ENCODE measurements at regions not wholly inside any gene's neighbourhood (a gene's known extent, or its start where the extent isn't known, plus 50 kb on each side); places are given as distances from the start of the nearest gene placed in this dataset.

DNA sequence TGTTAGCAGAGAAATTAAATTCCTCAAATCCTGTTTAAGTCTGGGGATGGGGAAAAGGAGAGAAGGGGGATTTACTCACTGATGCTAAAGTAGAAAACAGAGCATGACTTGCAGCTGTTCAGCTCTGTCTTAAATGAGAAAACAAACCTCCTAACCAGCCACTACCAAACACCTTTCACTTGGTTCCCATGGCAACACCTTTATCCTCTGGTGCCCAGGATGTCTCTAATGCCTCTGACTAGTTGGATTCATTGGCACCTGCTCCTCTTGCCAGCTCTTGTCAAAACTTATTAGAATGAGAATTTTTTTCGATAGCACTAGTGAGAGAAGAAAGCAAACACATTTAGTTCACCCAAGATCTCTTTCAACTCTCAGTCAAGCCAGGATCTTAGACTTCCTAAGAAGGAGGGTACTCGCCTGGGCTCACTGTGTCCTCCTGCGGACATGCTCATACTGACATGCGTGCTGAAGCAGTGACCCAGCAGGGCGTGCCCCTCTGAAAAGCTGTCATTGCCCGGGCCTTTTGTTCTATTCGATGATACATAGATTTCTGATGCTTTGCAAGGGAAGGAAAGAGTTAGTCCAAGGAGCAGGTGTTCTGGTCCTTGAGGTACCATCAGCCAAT lies 656.0 kb upstream of the CELF4 start:
- 0 out of 2 replicates have a peak, but pooled peaks cover 4% of the 10 kb centered on the region for H3K9me3 ChIP-seq (ENCODE audit: insufficient read depth, low read length)
- no peak for TF ChIP-seq CTCF (IDR thresholded peaks at IDR 0.05; ENCODE audit: insufficient read depth, low read length, poor library complexity, severe bottlenecking)
- TF ChIP-seq EZH2phosphoT487 (conservative IDR thresholded peaks at IDR 0.05; ENCODE audit: low read length), result no peak
- H3K9ac ChIP-seq (ENCODE audit: low read length), result no peak overlapping the region
- no peaks in the 10 kb centered on the region for H3K79me2 ChIP-seq (ENCODE audit: insufficient read depth, low read length)
- no peak overlapping the region for H2AFZ ChIP-seq (ENCODE audit: low read depth, low read length, severe bottlenecking)
- no peak overlapping the region for H3K4me2 ChIP-seq (ENCODE audit: low read depth, low read length, poor library complexity, severe bottlenecking)
- H4K20me1 ChIP-seq (ENCODE audit: low read depth, low read length), result no peaks in the 10 kb centered on the region
- no peak overlapping the region for H3K4me3 ChIP-seq (ENCODE audit: insufficient read depth, low read length, poor library complexity, severe bottlenecking)
- H3K9me2 ChIP-seq (replicated peaks; ENCODE audit: insufficient read depth, low read length), result no peaks in the 10 kb centered on the region
- H3F3A ChIP-seq (ENCODE audit: insufficient read depth), result no peaks in the 10 kb centered on the region
- no peak overlapping the region for H3K27ac ChIP-seq (ENCODE audit: low read depth, low read length)
- H3K27me3 ChIP-seq (ENCODE audit: low read length), result no peaks in the 10 kb centered on the region
- no peaks in the 10 kb centered on the region for H3K36me3 ChIP-seq (ENCODE audit: low read length)

GRCh38 chr18:38198956-38199355 lies 633.4 kb upstream of the CELF4 start:
- no peak overlapping the region for H3K4me2 ChIP-seq (ENCODE audit: low read depth, low read length, poor library complexity, severe bottlenecking)
- no peak overlapping the region for H3K27ac ChIP-seq (ENCODE audit: low read depth, low read length)
- no peak overlapping the region for H2AFZ ChIP-seq (ENCODE audit: low read depth, low read length, severe bottlenecking)

GRCh38 chr18:38198526-38198925 lies 632.9 kb upstream of the CELF4 start:
- Histone ChIP-seq H3K36me3 (ENCODE audit: low read length) (no peaks in the 10 kb centered on the region), H3K4me2 (ENCODE audit: low read depth, low read length, poor library complexity, severe bottlenecking) (no peak overlapping the region), H3K27me3 (ENCODE audit: low read length) (no peaks in the 10 kb centered on the region), H3K79me2 (ENCODE audit: insufficient read depth, low read length) (no peaks in the 10 kb centered on the region), H3F3A (ENCODE audit: insufficient read depth) (no peaks in the 10 kb centered on the region), H4K20me1 (ENCODE audit: low read depth, low read length) (no peaks in the 10 kb centered on the region), H3K9ac (ENCODE audit: low read length) (no peak overlapping the region), H3K4me3 (ENCODE audit: insufficient read depth, low read length, poor library complexity, severe bottlenecking) (no peak overlapping the region), H2AFZ (ENCODE audit: low read depth, low read length, severe bottlenecking) (no peak overlapping the region), H3K9me2 (replicated peaks; ENCODE audit: insufficient read depth, low read length) (no peaks in the 10 kb centered on the region), H3K9me3 (ENCODE audit: insufficient read depth, low read length) (no peaks in the 10 kb centered on the region), H3K27ac (ENCODE audit: low read depth, low read length) (no peak overlapping the region)
- TF ChIP-seq CTCF (IDR thresholded peaks at IDR 0.05; ENCODE audit: insufficient read depth, low read length, poor library complexity, severe bottlenecking), result no peak
- no peak for TF ChIP-seq EZH2phosphoT487 (conservative IDR thresholded peaks at IDR 0.05; ENCODE audit: low read length)

More at GRCh38 chr18:38198956-38199355, 633.4 kb upstream of the CELF4 start:
- Histone ChIP-seq H3K9me3 (ENCODE audit: insufficient read depth, low read length) (no peaks in the 10 kb centered on the region), H3K9ac (ENCODE audit: low read length) (no peak overlapping the region), H3K9me2 (replicated peaks; ENCODE audit: insufficient read depth, low read length) (no peaks in the 10 kb centered on the region), H3K4me3 (ENCODE audit: insufficient read depth, low read length, poor library complexity, severe bottlenecking) (no peak overlapping the region), H3K27me3 (ENCODE audit: low read length) (no peaks in the 10 kb centered on the region), H4K20me1 (ENCODE audit: low read depth, low read length) (no peaks in the 10 kb centered on the region), H3K36me3 (ENCODE audit: low read length) (no peaks in the 10 kb centered on the region), H3F3A (ENCODE audit: insufficient read depth) (no peaks in the 10 kb centered on the region), H3K79me2 (ENCODE audit: insufficient read depth, low read length) (no peaks in the 10 kb centered on the region)
- TF ChIP-seq CTCF (IDR thresholded peaks at IDR 0.05; ENCODE audit: insufficient read depth, low read length, poor library complexity, severe bottlenecking), result no peak
- no peak for TF ChIP-seq EZH2phosphoT487 (conservative IDR thresholded peaks at IDR 0.05; ENCODE audit: low read length)

Measured in SU-DHL-6 (cell line).